Activated CD4-positive, alpha-beta T cell treated with anti-CD3 and anti-CD28 coated beads, Interleukin-2, amount 50 U/mL, for 16 hours (primary cell): ENCODE measurements at regions not wholly inside any gene's neighbourhood (a gene's known extent, or its start where the extent isn't known, plus 50 kb on each side); places are given as distances from the start of the nearest gene placed in this dataset.
"Not testable (repeated sequence)": the region's sequence is repeated elsewhere in the genome, so short reads cannot be mapped to it uniquely, and the experiment has no call there.

Experiments
- DNase-seq: peaks from one replicate; pipeline ENCODE4 v3.0.0-alpha.2; 2020

- no peak for DNase-seq
Observed at GRCh38 chr17:70661342-70662222, 492.2 kb downstream of the KCNJ2 start.

- DNase-seq, result no peak
Observed at GRCh38 chr17:70668276-70668937, 499.1 kb downstream of the KCNJ2 start.

- no peak for DNase-seq
Observed at GRCh38 chr17:70668938-70669778, 499.8 kb downstream of the KCNJ2 start.

GRCh38 chr17:70674061-70674460, 504.7 kb downstream of the KCNJ2 start:
- DNase-seq, result no peak

GRCh38 chr17:70675070-70675590, 505.8 kb downstream of the KCNJ2 start:
- no peak for DNase-seq

- no peak for DNase-seq
Observed at GRCh38 chr17:70677783-70678647, 508.7 kb downstream of the KCNJ2 start.

- no peak for DNase-seq
Observed at GRCh38 chr17:70678889-70679288, 509.6 kb downstream of the KCNJ2 start.

GRCh38 chr17:70683936-70684335, 514.6 kb downstream of the KCNJ2 start:
- no peak for DNase-seq

- no peak for DNase-seq
Observed at GRCh38 chr17:70687421-70687820, 518.1 kb downstream of the KCNJ2 start.

GRCh38 chr17:70691150-70691549, 521.8 kb downstream of the KCNJ2 start:
- no peak for DNase-seq

GRCh38 chr17:70699408-70699807, 530.1 kb downstream of the KCNJ2 start:
- DNase-seq, result no peak

- DNase-seq, result no peak
Observed at GRCh38 chr17:70702683-70703255, 533.4 kb downstream of the KCNJ2 start.

- DNase-seq, result no peak
Observed at GRCh38 chr17:70709596-70709995, 540.3 kb downstream of the KCNJ2 start.

GRCh38 chr17:70713694-70714093, 544.4 kb downstream of the KCNJ2 start:
- no peak for DNase-seq

GRCh38 chr17:70716551-70716950, 547.2 kb downstream of the KCNJ2 start:
- no peak for DNase-seq

GRCh38 chr17:70717042-70717441, 547.7 kb downstream of the KCNJ2 start:
- DNase-seq, result no peak

GRCh38 chr17:70736375-70736957, 567.1 kb downstream of the KCNJ2 start:
- DNase-seq, result no peak

- no peak for DNase-seq
Observed at GRCh38 chr17:70739065-70739464, 569.7 kb downstream of the KCNJ2 start.

- not testable (repeated sequence) for DNase-seq
Observed at GRCh38 chr17:70746574-70746973, 577.2 kb downstream of the KCNJ2 start.

GRCh38 chr17:70750983-70751382, 581.7 kb downstream of the KCNJ2 start:
- no peak for DNase-seq

GRCh38 chr17:70752461-70752860, 583.1 kb downstream of the KCNJ2 start:
- DNase-seq, result not testable (repeated sequence)
